GM23338 (cell line): ENCODE measurements at regions not wholly inside any gene's neighbourhood (a gene's known extent, or its start where the extent isn't known, plus 50 kb on each side); places are given as distances from the start of the nearest gene placed in this dataset.

Experiments used
- ATAC-seq: fragments of 200-7000 bp; cut with Tn5 transposase; 3 replicates; pipeline ENCODE4 v1.9.1; 2020
- DNase-seq: peaks from one replicate; pipeline ENCODE4 v3.0.0-alpha.2; 2015; ENCODE audit warnings: low spot score
- H2AFZ ChIP-seq: fragments of 200-600 bp; sonication (generic); 2 replicates; pipeline ENCODE4 v1.8.0; 2016; ENCODE audit warnings: antibody characterized with exemption, mild to moderate bottlenecking, moderate library complexity
- H3F3A ChIP-seq: fragments of 200-600 bp; sonication (generic); replicated peaks from 2 replicates; pipeline ENCODE4 v1.8.0; 2017; ENCODE audit warnings: antibody characterized with exemption, mixed run types, low read depth
- H3K27ac ChIP-seq: fragments of 200-600 bp; sonication (generic); 2 replicates; pipeline ENCODE4 v1.6.1; 2016; ENCODE audit warnings: low read depth
- H3K27me3 ChIP-seq: fragments of 200-600 bp; sonication (generic); 2 replicates; pipeline ENCODE4 v1.8.0; 2016; ENCODE audit warnings: mild to moderate bottlenecking, mixed run types, moderate library complexity; ENCODE audit not compliant: insufficient read depth
- H3K36me3 ChIP-seq: fragments of 200-600 bp; sonication (generic); 2 replicates; pipeline ENCODE4 v1.8.0; 2016; ENCODE audit warnings: mild to moderate bottlenecking; ENCODE audit not compliant: insufficient read depth
- H3K4me1 ChIP-seq: fragments of 200-600 bp; sonication (generic); 2 replicates; pipeline ENCODE4 v1.8.0; 2016; ENCODE audit warnings: mild to moderate bottlenecking, moderate library complexity; ENCODE audit not compliant: insufficient read depth
- H3K4me2 ChIP-seq: fragments of 200-600 bp; sonication (generic); 2 replicates; pipeline ENCODE4 v1.7.1; 2017; ENCODE audit warnings: mixed run types
- H3K4me3 ChIP-seq: fragments of 200-600 bp; sonication (generic); 2 replicates; pipeline ENCODE4 v1.6.1; 2016; ENCODE audit warnings: mixed run types
- H3K79me2 ChIP-seq: fragments of 200-600 bp; sonication (generic); replicated peaks from 2 replicates; pipeline ENCODE4 v1.8.0; 2017; ENCODE audit warnings: mild to moderate bottlenecking; ENCODE audit not compliant: insufficient read depth
- H3K9me2 ChIP-seq: fragments of 200-600 bp; sonication (generic); 2 replicates; pipeline ENCODE4 v1.8.0; 2017; ENCODE audit not compliant: insufficient read depth
- H4K20me1 ChIP-seq: fragments of 200-600 bp; sonication (generic); replicated peaks from 2 replicates; pipeline ENCODE4 v1.8.0; 2017; ENCODE audit warnings: mild to moderate bottlenecking; ENCODE audit not compliant: insufficient read depth
- H3K27ac Mint-ChIP-seq: 2 replicates; pipeline ENCODE4 v1.8.0; 2020; ENCODE audit warnings: inconsistent platforms, mild to moderate bottlenecking, moderate library complexity, mixed read lengths
- H3K27me3 Mint-ChIP-seq: 3 replicates; pipeline ENCODE4 v1.8.0; 2022; ENCODE audit warnings: low read depth, mild to moderate bottlenecking, moderate library complexity, mixed read lengths, inconsistent platforms; ENCODE audit not compliant: insufficient read depth, poor library complexity
- H3K36me3 Mint-ChIP-seq: 3 replicates; pipeline ENCODE4 v1.8.0; 2021; ENCODE audit warnings: low read depth, mild to moderate bottlenecking, inconsistent platforms, moderate library complexity, mixed read lengths
- H3K4me1 Mint-ChIP-seq: 3 replicates; pipeline ENCODE4 v1.8.0; 2020; ENCODE audit warnings: mild to moderate bottlenecking, inconsistent platforms, mixed read lengths
- H3K4me3 Mint-ChIP-seq: 3 replicates; pipeline ENCODE4 v1.8.0; 2021; ENCODE audit warnings: moderate library complexity, mild to moderate bottlenecking, inconsistent platforms, mixed read lengths
- H3K9me3 Mint-ChIP-seq: 3 replicates; pipeline ENCODE4 v1.8.0; 2020; ENCODE audit warnings: moderate library complexity, mild to moderate bottlenecking, inconsistent platforms, mixed read lengths
- ETS1 ChIP-seq: IDR thresholded peaks from 2 replicates; pipeline ENCODE4 v1.6.1; 2016; ENCODE audit warnings: antibody characterized with exemption
- EZH2 ChIP-seq: fragments of 200-600 bp; sonication (generic); IDR thresholded peaks from one replicate; pipeline ENCODE4 v1.8.0; 2017; ENCODE audit warnings: antibody characterized with exemption, mild to moderate bottlenecking, low read depth; ENCODE audit not compliant: unreplicated experiment
- EZH2phosphoT487 ChIP-seq: fragments of 200-600 bp; sonication (generic); IDR thresholded peaks from one replicate; pipeline ENCODE4 v1.8.1; 2018; ENCODE audit warnings: antibody characterized with exemption; ENCODE audit not compliant: unreplicated experiment
- ZNF114 ChIP-seq: fragments of 250-450 bp; sonication (Bioruptor Pico); IDR thresholded peaks from 2 replicates; pipeline ENCODE4 v1.5.0; 2020; ENCODE audit warnings: mild to moderate bottlenecking, moderate library complexity
- ZNF331 ChIP-seq: fragments of 250-450 bp; sonication (Bioruptor Pico); IDR thresholded peaks from 2 replicates; pipeline ENCODE4 v1.5.0; 2020; ENCODE audit warnings: low read depth, mild to moderate bottlenecking, moderate library complexity
- TF ChIP-seq, protein P1 (sequence below): fragments of 250-450 bp; sonication (Bioruptor Pico); IDR thresholded peaks from 2 replicates; pipeline ENCODE4 v1.5.0; 2020; ENCODE audit warnings: mild to moderate bottlenecking, moderate library complexity
- TF ChIP-seq, protein P2 (sequence below): IDR thresholded peaks from one replicate; pipeline ENCODE4 v1.6.1; 2018; ENCODE audit warnings: antibody characterized with exemption; ENCODE audit not compliant: unreplicated experiment

DNA sequence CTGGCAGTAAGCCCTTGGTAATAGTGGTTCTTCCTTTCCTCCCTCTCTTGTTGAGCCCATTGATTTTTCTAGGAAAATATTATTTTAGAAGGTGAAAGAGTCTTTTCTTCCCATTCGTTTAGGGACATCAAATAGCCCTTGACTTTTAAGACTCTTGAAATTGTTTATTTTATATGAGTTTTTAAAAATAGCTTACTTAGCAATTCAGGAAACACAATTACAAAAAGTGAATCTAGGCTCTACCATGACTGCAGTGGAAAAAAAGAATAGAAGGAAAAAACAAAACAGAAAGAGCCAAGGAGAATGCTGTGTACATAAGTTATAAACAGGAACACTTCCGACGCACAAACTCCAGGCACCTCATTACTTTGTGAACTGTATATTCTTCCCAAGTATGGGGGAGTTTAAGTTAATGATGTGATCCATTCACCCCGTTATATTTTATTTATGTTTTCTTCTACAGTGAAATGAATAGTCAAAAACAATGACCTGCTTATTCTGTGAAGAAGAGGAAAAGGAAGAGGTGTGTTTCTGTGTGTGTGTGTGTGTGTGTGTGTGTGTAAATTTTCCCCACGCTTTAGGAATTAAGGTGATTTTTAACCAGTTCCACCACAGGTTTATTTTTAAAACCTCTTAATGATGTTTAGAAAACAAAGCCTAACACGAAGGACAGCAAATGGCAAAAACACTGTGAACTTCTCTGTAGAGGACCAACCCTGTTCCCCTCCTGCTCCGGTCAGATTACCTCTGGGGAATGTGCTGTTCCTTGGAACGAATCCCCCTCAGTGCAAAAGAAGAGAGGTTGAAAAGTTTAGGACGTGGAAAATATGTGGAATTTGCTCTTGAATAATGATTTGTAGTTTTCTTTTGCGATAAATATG lies 266.3 kb downstream of the KLF5 start (continued):
- TF ChIP-seq, protein P1, sequence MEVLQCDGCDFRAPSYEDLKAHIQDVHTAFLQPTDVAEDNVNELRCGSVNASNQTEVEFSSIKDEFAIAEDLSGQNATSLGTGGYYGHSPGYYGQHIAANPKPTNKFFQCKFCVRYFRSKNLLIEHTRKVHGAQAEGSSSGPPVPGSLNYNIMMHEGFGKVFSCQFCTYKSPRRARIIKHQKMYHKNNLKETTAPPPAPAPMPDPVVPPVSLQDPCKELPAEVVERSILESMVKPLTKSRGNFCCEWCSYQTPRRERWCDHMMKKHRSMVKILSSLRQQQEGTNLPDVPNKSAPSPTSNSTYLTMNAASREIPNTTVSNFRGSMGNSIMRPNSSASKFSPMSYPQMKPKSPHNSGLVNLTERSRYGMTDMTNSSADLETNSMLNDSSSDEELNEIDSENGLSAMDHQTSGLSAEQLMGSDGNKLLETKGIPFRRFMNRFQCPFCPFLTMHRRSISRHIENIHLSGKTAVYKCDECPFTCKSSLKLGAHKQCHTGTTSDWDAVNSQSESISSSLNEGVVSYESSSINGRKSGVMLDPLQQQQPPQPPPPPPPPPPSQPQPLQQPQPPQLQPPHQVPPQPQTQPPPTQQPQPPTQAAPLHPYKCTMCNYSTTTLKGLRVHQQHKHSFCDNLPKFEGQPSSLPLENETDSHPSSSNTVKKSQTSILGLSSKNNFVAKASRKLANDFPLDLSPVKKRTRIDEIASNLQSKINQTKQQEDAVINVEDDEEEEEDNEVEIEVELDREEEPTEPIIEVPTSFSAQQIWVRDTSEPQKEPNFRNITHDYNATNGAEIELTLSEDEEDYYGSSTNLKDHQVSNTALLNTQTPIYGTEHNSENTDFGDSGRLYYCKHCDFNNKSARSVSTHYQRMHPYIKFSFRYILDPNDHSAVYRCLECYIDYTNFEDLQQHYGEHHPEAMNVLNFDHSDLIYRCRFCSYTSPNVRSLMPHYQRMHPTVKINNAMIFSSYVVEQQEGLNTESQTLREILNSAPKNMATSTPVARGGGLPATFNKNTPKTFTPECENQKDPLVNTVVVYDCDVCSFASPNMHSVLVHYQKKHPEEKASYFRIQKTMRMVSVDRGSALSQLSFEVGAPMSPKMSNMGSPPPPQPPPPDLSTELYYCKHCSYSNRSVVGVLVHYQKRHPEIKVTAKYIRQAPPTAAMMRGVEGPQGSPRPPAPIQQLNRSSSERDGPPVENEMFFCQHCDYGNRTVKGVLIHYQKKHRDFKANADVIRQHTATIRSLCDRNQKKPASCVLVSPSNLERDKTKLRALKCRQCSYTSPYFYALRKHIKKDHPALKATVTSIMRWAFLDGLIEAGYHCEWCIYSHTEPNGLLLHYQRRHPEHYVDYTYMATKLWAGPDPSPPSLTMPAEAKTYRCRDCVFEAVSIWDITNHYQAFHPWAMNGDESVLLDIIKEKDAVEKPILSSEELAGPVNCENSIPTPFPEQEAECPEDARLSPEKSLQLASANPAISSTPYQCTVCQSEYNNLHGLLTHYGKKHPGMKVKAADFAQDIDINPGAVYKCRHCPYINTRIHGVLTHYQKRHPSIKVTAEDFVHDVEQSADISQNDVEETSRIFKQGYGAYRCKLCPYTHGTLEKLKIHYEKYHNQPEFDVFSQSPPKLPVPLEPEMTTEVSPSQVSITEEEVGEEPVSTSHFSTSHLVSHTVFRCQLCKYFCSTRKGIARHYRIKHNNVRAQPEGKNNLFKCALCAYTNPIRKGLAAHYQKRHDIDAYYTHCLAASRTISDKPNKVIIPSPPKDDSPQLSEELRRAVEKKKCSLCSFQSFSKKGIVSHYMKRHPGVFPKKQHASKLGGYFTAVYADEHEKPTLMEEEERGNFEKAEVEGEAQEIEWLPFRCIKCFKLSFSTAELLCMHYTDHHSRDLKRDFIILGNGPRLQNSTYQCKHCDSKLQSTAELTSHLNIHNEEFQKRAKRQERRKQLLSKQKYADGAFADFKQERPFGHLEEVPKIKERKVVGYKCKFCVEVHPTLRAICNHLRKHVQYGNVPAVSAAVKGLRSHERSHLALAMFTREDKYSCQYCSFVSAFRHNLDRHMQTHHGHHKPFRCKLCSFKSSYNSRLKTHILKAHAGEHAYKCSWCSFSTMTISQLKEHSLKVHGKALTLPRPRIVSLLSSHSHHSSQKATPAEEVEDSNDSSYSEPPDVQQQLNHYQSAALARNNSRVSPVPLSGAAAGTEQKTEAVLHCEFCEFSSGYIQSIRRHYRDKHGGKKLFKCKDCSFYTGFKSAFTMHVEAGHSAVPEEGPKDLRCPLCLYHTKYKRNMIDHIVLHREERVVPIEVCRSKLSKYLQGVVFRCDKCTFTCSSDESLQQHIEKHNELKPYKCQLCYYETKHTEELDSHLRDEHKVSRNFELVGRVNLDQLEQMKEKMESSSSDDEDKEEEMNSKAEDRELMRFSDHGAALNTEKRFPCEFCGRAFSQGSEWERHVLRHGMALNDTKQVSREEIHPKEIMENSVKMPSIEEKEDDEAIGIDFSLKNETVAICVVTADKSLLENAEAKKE (CRISPR knock-in tag) = no peak

DNA sequence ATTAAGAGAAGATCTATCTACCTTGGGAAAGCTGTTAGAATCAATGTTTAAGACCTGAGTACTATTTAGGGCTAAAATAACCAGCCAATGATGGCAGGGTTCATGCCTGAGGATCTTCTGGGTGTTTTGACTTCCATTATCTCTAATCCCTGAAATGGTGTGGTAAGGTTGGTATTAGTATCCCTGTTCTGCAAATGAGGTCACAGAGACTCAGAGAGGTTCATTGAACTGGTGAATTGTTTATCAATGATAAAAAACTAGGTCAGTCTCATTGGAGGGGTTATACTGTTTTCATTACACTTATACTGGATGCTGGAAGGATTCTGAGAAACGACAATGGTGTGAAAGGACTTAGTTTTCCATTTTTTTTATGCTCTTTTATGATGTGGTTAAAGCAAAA lies 264.8 kb downstream of the KLF5 start:
- Histone ChIP-seq H3K4me1 (no peaks in the 10 kb centered on the region), H2AFZ (peak overlapping the region; percentile 48; the same call in 1 of the 2 replicates), H3K27ac (no peak overlapping the region), H3K36me3 (no peaks in the 10 kb centered on the region), H3F3A (no peaks in the 10 kb centered on the region), H3K79me2 (no peaks in the 10 kb centered on the region), H3K27me3 (no peaks in the 10 kb centered on the region), H4K20me1 (no peaks in the 10 kb centered on the region), H3K4me3 (no peak overlapping the region), H3K4me2 (no peak overlapping the region), H3K9me2 (0 out of 2 replicates have a peak, but pooled peaks cover 7% of the 10 kb centered on the region)
- H3K4me3 Mint-ChIP-seq = no peak overlapping the region
- TF ChIP-seq ETS1 (no peak), EZH2 (no peak), ZNF331 (CRISPR knock-in tag) (no peak), ZNF114 (CRISPR knock-in tag) (no peak), EZH2phosphoT487 (no peak)
- TF ChIP-seq, protein P2, sequence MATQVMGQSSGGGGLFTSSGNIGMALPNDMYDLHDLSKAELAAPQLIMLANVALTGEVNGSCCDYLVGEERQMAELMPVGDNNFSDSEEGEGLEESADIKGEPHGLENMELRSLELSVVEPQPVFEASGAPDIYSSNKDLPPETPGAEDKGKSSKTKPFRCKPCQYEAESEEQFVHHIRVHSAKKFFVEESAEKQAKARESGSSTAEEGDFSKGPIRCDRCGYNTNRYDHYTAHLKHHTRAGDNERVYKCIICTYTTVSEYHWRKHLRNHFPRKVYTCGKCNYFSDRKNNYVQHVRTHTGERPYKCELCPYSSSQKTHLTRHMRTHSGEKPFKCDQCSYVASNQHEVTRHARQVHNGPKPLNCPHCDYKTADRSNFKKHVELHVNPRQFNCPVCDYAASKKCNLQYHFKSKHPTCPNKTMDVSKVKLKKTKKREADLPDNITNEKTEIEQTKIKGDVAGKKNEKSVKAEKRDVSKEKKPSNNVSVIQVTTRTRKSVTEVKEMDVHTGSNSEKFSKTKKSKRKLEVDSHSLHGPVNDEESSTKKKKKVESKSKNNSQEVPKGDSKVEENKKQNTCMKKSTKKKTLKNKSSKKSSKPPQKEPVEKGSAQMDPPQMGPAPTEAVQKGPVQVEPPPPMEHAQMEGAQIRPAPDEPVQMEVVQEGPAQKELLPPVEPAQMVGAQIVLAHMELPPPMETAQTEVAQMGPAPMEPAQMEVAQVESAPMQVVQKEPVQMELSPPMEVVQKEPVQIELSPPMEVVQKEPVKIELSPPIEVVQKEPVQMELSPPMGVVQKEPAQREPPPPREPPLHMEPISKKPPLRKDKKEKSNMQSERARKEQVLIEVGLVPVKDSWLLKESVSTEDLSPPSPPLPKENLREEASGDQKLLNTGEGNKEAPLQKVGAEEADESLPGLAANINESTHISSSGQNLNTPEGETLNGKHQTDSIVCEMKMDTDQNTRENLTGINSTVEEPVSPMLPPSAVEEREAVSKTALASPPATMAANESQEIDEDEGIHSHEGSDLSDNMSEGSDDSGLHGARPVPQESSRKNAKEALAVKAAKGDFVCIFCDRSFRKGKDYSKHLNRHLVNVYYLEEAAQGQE = no peak
- no peaks in the 10 kb centered on the region for H3K9me3 Mint-ChIP-seq
- ATAC-seq (no peak), DNase-seq (no peak)
- no peaks in the 10 kb centered on the region for H3K36me3 Mint-ChIP-seq
- H3K27me3 Mint-ChIP-seq = no peaks in the 10 kb centered on the region
- H3K4me1 Mint-ChIP-seq = peaks cover 1% of the 10 kb centered on the region; the same call in 1 of the 3 replicates
- H3K27ac Mint-ChIP-seq = no peak overlapping the region
